SU-DHL-6 (cell line): ENCODE measurements at regions not wholly inside any gene's neighbourhood (a gene's known extent, or its start where the extent isn't known, plus 50 kb on each side); places are given as distances from the start of the nearest gene placed in this dataset.

Experiments
- H2AFZ ChIP-seq: fragments of 200-600 bp; sonication (generic); 2 replicates; pipeline ENCODE4 v1.6.1; 2014; ENCODE audit warnings: low read depth, mild to moderate bottlenecking, moderate library complexity, mixed read lengths, antibody characterized with exemption, low read length; ENCODE audit not compliant: severe bottlenecking
- H3F3A ChIP-seq: fragments of 200-600 bp; shearing (Covaris generic); 2 replicates; pipeline ENCODE4 v1.6.0; 2016; ENCODE audit warnings: antibody characterized with exemption, mild to moderate bottlenecking; ENCODE audit not compliant: insufficient read depth
- H3K27ac ChIP-seq: fragments of 200-600 bp; sonication (generic); 2 replicates; pipeline ENCODE4 v1.5.1; 2016; ENCODE audit warnings: low read depth, mild to moderate bottlenecking, low read length, moderate library complexity, mixed read lengths
- H3K27me3 ChIP-seq: fragments of 200-600 bp; sonication (generic), shearing (Covaris generic); 2 replicates; pipeline ENCODE4 v1.6.0; 2014; ENCODE audit warnings: mild to moderate bottlenecking, low read length
- H3K36me3 ChIP-seq: fragments of 200-600 bp; sonication (generic); 2 replicates; pipeline ENCODE4 v1.6.1; 2014; ENCODE audit warnings: mild to moderate bottlenecking, low read length, mixed read lengths
- H3K4me2 ChIP-seq: fragments of 300-600, 200-600 bp; shearing (Covaris generic), sonication (generic); 2 replicates; pipeline ENCODE4 v1.6.0; 2014; ENCODE audit warnings: low read length, low read depth, mild to moderate bottlenecking; ENCODE audit not compliant: poor library complexity, severe bottlenecking
- H3K4me3 ChIP-seq: fragments of 200-600 bp; sonication (generic); 2 replicates; pipeline ENCODE4 v1.5.1; 2014; ENCODE audit warnings: antibody characterized with exemption, low read length, mild to moderate bottlenecking, mixed read lengths; ENCODE audit not compliant: insufficient read depth, poor library complexity, severe bottlenecking
- H3K79me2 ChIP-seq: fragments of 200-600 bp; sonication (generic); 2 replicates; pipeline ENCODE4 v1.6.1; 2014; ENCODE audit warnings: mild to moderate bottlenecking, low read length, moderate library complexity; ENCODE audit not compliant: insufficient read depth
- H3K9ac ChIP-seq: fragments of 200-600 bp; sonication (generic); 2 replicates; pipeline ENCODE4 v1.7.0; 2014; ENCODE audit warnings: mild to moderate bottlenecking, low read length
- H3K9me2 ChIP-seq: fragments of 200-600 bp; sonication (generic); replicated peaks from 2 replicates; pipeline ENCODE4 v1.6.1; 2014; ENCODE audit warnings: low read length; ENCODE audit not compliant: insufficient read depth
- H3K9me3 ChIP-seq: fragments of 200-600 bp; sonication (generic); 2 replicates; pipeline ENCODE4 v1.6.1; 2014; ENCODE audit warnings: low read length, mixed read lengths; ENCODE audit not compliant: insufficient read depth
- H4K20me1 ChIP-seq: fragments of 200-600 bp; sonication (generic); 2 replicates; pipeline ENCODE4 v1.6.1; 2014; ENCODE audit warnings: low read depth, mild to moderate bottlenecking, antibody characterized with exemption, low read length, moderate library complexity, mixed read lengths
- EZH2phosphoT487 ChIP-seq: fragments of 200-600 bp; sonication (generic), shearing (Covaris generic); conservative IDR thresholded peaks from 2 replicates; pipeline ENCODE4 v1.6.1; 2018; ENCODE audit warnings: mild to moderate bottlenecking, antibody characterized with exemption, low read length, moderate library complexity, mixed read lengths
- TF ChIP-seq, protein P1 (sequence below): fragments of 200-600 bp; sonication (generic); IDR thresholded peaks from one replicate; pipeline ENCODE4 v1.5.1; 2017; ENCODE audit warnings: antibody characterized with exemption, mild to moderate bottlenecking, low read length, moderate library complexity; ENCODE audit not compliant: insufficient read depth, poor library complexity, severe bottlenecking

DNA sequence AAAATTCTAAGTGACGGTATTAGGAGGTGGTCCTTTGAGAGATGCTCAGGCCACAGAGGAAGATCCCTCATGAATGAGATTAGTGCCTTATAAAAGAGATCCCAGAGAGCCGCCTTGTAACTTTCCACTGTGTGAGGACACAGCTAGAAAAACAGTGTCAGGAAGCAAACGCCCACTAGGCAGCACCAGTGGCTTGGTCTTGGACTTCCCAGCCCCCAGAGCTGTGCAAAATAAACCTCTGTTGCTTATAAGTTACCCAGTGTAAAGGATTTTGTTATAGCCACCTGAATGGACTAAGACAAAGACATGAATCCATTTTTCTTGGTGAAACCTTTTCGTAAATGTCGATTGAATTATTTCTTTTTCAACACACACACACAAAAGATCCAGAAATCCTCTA lies 141.0 kb downstream of the CBLN1 start:
- Histone ChIP-seq H3K27ac (no peak overlapping the region), H3K4me3 (no peak overlapping the region), H3K9me3 (no peaks in the 10 kb centered on the region), H3F3A (no peaks in the 10 kb centered on the region), H3K9me2 (no peaks in the 10 kb centered on the region), H3K9ac (no peak overlapping the region), H4K20me1 (no peaks in the 10 kb centered on the region), H3K4me2 (no peak overlapping the region), H2AFZ (no peak overlapping the region), H3K36me3 (no peaks in the 10 kb centered on the region), H3K79me2 (no peaks in the 10 kb centered on the region), H3K27me3 (no peaks in the 10 kb centered on the region)
- TF ChIP-seq, protein P1, sequence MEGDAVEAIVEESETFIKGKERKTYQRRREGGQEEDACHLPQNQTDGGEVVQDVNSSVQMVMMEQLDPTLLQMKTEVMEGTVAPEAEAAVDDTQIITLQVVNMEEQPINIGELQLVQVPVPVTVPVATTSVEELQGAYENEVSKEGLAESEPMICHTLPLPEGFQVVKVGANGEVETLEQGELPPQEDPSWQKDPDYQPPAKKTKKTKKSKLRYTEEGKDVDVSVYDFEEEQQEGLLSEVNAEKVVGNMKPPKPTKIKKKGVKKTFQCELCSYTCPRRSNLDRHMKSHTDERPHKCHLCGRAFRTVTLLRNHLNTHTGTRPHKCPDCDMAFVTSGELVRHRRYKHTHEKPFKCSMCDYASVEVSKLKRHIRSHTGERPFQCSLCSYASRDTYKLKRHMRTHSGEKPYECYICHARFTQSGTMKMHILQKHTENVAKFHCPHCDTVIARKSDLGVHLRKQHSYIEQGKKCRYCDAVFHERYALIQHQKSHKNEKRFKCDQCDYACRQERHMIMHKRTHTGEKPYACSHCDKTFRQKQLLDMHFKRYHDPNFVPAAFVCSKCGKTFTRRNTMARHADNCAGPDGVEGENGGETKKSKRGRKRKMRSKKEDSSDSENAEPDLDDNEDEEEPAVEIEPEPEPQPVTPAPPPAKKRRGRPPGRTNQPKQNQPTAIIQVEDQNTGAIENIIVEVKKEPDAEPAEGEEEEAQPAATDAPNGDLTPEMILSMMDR: no peak
- no peak for TF ChIP-seq EZH2phosphoT487

DNA sequence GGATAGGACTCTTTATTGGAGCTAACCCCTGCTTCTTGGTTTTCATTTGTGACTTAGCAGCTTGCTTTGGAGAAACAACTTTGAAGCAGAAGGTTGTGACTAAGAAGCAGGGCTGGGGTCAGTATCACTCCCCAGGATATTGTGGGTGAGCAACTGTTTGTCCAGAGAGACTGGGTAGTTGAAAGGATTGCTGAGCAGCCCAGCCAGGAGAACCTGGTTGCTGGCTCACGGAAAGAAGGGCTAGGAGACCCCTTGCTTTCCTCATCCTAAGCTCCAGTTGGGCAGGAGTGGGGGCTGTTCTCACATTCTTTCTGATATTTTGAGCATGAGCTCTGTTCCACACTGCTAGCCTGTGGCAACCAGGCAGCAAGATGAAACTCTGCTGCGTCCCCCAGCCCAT lies 151.2 kb downstream of the CBLN1 start:
- H3K4me2 ChIP-seq: no peak overlapping the region
- no peak overlapping the region for H3K9ac ChIP-seq
- H4K20me1 ChIP-seq: no peaks in the 10 kb centered on the region
- no peaks in the 10 kb centered on the region for H3K9me2 ChIP-seq
- H3K9me3 ChIP-seq: no peaks in the 10 kb centered on the region
- H3K27me3 ChIP-seq: no peaks in the 10 kb centered on the region
- no peak overlapping the region for H2AFZ ChIP-seq
- H3K4me3 ChIP-seq: no peak overlapping the region
- H3K79me2 ChIP-seq: no peaks in the 10 kb centered on the region
- no peaks in the 10 kb centered on the region for H3K36me3 ChIP-seq
- H3K27ac ChIP-seq: no peak overlapping the region
- no peaks in the 10 kb centered on the region for H3F3A ChIP-seq
- TF ChIP-seq EZH2phosphoT487: no peak
- TF ChIP-seq, protein P1: no peak

DNA sequence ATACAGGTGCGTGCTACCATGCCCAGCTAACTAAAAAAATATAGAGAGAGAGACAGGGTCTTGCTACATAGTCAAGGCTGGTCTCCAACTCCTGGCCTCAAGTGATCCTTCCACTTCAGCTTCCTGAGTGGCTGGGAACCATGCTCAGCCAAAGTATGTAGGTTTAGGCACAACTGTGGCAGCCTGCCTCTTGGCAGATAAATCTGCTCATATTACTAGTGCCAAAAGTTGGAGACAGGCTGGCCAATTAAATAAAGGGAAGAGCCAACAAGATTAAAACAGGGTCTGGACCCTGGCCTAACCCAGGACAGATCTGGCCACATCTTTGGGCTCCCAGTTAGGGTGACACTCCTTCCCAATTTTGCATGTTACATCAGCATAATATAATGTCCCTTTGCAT lies 151.7 kb downstream of the CBLN1 start:
- no peaks in the 10 kb centered on the region for H4K20me1 ChIP-seq
- no peaks in the 10 kb centered on the region for H3K9me2 ChIP-seq
- no peaks in the 10 kb centered on the region for H3K27me3 ChIP-seq
- no peak overlapping the region for H3K27ac ChIP-seq
- TF ChIP-seq EZH2phosphoT487: no peak
- TF ChIP-seq, protein P1: no peak
- H3K79me2 ChIP-seq: no peaks in the 10 kb centered on the region
- no peak overlapping the region for H2AFZ ChIP-seq
- H3K4me3 ChIP-seq: no peak overlapping the region
- H3F3A ChIP-seq: no peaks in the 10 kb centered on the region
- H3K9ac ChIP-seq: no peak overlapping the region
- H3K9me3 ChIP-seq: no peaks in the 10 kb centered on the region
- no peaks in the 10 kb centered on the region for H3K36me3 ChIP-seq
- H3K4me2 ChIP-seq: no peak overlapping the region

DNA sequence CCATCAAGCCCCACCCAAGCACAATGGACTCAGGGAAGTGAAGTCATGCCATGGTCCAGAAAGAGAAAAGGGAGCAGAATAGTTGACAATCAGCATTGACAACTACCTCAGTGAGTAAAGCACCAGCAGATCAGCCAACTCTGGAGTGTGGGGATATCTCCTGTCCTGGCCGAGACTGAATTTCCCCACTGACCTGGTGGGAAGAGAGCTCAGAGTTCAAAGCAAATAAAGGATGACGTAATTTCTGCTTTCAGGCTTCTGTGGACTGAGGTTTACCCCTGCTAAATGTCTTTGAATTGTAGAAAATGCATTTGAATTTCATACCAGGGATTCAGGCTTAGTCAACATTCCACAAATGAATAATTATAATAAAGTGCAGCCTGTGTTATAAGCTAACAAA lies 152.9 kb downstream of the CBLN1 start:
- Histone ChIP-seq H3K4me2 (no peak overlapping the region), H3K9ac (no peak overlapping the region), H3K9me3 (no peaks in the 10 kb centered on the region), H3K27me3 (no peaks in the 10 kb centered on the region), H3K36me3 (no peaks in the 10 kb centered on the region), H4K20me1 (no peaks in the 10 kb centered on the region), H3K9me2 (no peaks in the 10 kb centered on the region), H3K27ac (no peak overlapping the region), H3F3A (no peaks in the 10 kb centered on the region), H3K4me3 (no peak overlapping the region), H2AFZ (no peak overlapping the region), H3K79me2 (no peaks in the 10 kb centered on the region)
- TF ChIP-seq EZH2phosphoT487: no peak
- TF ChIP-seq, protein P1: no peak
